Activated effector memory CD4-positive, alpha-beta T cell treated with anti-CD3 and anti-CD28 coated beads, Interleukin-2, amount 50 U/mL, for 16 hours (primary cell): ENCODE measurements at regions not wholly inside any gene's neighbourhood (a gene's known extent, or its start where the extent isn't known, plus 50 kb on each side); places are given as distances from the start of the nearest gene placed in this dataset.
"Not testable (repeated sequence)": the region's sequence is repeated elsewhere in the genome, so short reads cannot be mapped to it uniquely, and the experiment has no call there.

Experiments used
- DNase-seq: peaks from one replicate; pipeline ENCODE4 v3.0.0-alpha.2; 2020

DNA sequence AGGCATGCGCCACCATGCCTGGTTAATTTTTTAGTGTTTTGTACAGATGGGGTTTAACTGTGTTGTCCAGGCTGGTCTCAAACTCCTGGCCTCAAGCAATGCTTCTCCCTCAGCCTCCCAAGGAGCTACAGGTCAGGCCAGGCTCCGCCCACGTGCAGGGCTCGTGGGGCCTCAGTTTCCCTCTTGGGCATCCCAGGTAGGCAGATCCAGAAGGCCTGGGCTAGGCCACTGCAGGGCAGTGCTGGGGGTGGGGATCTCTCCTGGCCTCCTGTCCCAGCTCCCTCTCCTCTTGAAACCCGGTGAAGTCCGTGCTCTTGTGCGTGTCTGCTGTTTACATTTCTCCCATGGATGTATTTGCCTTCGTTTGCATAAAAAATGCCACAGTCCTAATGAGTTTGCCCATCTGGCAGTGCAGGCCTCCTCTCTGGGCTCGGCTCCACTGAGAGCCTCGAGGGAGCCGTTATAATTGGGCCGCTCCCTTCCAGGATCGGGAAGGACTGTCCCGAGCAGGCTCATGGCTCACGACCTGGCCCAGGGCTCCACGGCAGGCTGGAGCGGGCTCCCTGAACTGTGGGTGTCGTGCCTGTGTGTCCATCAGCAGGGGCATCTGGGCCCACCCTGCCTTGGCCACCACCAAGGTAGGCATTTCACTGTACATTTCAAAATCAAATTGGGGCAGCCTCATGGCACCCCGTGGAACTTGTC lies 52.6 kb upstream of the RUFY1 start:
- no peak for DNase-seq

DNA sequence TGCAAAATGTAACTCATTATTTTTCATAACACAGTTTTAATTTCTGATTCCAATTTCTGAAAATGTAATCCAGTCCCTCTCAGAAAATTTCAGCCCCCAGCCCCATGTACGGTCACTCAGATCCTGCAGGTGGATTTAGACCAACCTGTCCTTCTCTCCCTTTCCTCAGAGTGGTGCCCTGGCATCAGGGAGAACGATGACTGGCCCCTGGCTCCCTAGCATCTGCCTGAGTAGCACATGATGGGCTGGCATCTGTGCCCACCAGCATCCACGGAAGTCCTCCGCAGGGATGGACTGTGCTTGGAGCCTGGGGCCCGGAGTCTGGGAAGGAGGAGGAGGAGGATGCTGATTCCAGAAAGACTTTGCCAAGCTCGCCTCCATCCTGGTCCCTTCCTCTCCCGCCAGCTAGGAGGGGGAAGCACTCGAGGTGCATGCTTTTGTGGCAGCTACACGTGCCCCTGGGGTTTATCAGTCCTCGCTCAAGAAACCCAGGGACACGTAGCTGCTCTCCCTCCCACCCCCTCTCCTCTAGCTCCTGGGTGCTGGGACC lies 54.4 kb upstream of the RUFY1 start:
- DNase-seq = no peak

DNA sequence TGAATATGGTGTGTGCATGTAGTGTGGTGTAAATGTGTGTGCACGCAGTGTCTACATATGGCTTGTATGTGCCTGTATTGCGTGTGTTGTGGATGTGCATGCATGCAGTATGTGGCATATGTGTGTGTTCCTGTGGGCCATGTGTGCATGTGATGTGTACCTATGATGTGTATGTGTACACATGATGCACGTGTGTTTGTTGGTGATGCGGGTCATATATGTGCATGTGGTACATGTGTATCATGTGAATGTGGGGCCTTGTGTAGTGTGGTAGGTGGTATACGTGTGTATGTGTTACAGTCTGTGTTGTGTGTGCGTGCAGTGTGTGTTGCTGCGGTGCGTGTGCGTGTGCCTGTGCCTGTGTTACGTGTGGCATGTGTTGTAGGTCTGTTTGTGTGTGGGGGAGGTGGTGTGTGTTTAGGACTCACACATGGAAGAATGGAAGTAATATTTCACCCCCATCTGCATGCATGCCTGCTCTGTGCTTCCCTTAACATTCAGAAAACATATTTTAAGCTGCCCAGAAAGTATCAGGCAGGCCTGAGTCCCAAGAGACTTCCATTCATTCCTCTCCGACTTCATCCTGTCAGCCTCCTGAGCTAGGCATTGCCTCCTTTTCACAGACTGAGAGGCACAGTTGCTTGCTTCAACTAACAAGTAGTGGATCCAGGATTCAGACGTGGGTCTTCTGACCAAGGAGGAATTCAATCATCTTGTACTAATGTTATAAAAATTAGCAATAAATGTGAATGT lies 55.4 kb upstream of the RUFY1 start:
- DNase-seq = no peak

DNA sequence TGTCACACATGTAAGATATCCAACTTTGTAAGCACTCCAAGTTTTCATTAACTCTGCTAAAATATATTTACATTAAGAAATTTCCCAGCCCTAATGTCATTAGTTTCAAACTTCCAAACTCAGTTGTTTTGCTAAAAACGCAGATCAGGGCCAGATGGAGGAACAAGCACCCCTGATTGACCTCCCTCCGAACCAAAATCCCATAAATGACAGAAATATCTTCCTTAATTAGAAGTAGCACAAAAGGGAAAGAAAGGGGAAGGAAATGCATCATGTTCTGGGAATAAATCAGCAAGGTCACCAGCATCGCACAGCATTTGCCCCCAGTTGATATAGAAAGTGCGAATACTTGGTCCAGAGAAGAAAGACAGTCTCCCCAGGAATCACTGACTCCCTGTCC lies 61.4 kb upstream of the RUFY1 start:
- DNase-seq = no peak

DNA sequence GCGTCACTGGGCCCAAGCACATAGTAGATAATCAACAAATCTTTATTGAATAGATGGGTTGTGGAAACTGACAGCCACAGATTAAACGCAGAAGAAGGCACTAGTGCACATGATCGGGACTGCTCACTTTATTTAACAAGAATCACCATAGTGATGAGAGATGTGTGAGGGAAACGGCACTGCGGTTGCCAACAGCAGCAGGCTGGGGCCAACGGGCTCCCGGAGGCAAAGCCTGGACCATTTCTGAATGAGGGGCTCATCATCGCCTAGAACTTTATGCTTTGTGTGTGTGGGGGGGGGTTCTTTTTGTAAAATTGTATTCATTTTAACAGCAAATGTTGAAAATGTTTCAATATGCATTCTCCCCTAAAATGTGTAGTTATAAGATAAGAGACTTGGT lies 61.9 kb upstream of the RUFY1 start:
- DNase-seq = no peak

DNA sequence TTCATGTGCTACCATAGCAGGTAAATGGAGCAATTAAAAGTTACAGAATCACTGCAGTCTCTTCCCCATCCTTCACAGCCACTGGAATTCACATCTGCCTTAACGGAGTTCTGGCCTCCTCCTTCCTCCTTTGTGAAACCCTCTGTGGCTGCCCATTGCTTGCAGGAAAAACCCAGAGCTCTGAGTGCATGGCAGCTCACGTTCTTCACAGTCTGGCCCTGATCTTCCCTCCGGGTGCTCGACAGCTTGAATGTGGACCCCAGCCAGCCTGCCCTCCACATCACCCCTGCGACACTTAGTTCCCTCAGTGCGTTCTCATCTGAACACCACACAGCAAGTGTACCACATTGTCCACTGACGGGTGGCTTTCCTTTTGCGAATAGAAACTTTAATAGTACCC lies 63.2 kb upstream of the RUFY1 start:
- no peak for DNase-seq

DNA sequence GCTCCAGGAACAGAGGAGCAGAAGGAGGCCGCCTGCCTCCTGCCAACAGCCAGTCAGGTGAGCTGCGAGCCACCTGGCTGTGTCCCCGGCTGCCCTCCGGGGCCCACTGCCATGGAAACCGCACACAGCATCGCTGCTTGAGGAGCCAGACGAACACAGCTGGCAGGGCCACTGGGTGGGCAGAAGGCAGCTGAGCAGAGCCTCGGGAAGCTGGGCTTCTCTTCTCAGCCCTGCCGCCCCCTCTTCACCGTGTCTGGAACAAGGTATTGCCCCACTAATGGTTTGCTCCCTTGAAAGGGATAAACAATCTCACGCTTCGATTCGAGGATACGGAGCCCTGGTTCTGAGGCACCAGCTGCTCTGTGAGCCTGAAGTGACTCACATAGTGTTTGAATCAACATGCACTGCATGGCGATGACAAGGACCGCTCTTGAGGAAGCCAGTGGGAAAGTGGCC lies 63.7 kb upstream of the RUFY1 start:
- no peak for DNase-seq

DNA sequence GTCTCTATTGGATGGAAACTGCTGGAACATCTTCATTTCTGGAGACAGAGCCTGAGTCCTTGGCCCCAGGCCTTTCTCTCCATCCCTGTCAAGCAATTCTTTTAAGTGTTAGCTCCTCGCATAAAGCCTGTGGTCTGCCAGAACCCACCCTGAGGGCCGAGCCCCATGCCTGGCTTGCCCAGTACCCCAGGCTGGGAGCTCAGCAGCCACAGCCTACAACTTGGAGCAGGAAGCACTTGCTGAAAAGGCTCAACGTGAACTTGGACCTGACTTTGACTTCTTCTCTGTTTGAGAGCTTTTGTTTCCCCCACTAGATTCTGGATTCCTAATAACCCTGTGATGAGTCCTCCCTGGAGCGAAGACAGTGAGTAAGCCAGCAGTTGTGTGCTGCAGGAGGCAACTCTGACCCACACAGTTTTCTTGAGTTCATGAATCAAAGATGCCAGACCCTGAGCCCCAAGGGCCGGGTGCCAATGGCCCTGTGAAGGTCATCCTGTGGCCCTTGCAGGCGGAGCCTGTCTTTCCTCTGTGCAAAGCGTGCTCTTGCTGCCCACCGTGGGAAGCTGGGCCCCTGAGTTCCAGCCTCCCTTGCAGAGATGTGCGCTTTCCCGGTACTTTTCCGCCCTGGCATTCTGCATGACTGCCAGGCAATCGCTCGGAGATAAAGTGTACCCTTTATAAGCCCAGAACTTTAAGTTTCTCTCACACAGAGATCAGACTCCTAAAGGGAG lies 64.3 kb upstream of the RUFY1 start:
- DNase-seq = no peak

DNA sequence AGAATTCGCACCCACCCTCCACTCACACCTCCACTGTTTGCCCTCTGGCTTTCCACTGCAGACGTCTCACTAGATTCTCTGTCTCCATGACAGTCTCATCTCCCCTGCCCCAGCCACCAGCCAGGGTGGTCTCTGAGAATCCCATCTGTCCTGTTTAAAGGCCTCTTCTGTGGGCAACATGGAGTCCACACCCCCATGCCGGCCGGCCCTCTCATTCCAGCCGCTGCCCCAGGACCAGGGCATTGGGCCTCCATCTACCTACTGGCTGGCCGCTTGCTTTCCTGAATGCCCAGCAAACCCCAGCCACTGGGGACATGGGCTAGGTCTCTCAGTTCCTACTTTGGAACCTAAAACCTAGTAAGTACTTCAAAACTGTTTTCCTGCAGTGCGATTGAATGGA lies 65.6 kb upstream of the RUFY1 start:
- no peak for DNase-seq

DNA sequence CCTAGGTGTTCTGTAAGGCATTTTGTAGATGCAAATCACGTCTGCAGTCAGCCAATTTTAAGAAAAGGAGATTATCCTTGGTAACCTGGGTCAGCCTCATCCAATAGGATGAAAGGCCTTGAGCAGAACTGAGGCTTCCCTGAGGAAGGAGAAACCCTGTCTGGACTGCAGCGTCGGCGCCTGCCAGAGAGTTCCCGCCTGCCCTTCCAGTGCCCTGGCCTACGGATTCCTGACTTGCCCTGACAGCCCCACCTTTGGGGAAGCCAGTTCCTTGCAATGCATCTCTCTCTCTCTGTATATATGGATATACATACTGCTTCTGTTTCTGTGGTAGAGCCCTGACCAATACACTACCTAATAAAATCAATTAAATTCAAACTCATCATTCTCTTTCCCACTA lies 66.2 kb upstream of the RUFY1 start:
- no peak for DNase-seq

DNA sequence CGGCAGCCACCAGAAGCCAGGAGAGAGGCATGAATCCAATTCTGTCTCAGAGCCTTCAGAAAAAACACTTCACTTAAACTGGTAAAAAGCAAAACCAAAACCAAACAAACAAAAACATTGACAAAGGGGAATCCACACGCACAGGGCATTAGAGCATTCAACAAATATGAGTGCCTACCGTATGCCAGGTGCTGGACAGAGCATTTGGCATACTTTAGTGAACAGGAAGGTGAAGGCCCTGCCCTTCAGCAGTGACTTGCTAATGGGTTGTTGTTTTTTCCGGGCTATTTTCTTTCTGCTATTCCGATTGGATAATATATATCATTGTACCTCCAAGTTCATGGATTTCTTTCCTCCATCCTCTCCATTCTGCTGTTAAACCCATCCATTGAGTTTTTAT lies 71.7 kb upstream of the RUFY1 start:
- DNase-seq = no peak

DNA sequence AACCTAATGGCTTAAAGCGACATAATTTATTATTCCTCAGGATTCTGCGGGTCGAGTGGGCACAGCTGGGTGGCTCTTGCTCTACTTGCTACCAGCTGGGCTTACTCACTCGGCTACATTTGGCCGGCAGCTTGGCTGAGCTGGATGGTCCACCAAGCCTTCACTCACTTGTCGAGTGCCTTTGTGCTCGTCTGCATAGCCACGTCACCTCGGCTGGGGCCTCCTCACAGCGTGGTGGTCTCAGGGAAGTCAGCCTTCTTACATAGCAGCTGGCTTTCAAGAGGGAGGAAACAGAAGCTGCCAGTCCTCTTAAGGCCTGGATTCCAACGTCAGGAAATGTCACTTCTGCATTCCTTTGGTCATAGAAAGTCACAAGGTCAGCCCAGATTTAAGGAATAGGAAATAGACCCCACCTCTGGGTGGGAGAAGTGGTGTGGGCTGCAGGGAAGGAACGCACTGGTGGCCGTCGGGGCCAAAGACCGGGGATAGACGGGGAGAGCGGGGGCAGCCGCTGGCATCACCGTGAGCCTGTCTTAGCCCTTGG lies 75.1 kb upstream of the RUFY1 start:
- DNase-seq = no peak

DNA sequence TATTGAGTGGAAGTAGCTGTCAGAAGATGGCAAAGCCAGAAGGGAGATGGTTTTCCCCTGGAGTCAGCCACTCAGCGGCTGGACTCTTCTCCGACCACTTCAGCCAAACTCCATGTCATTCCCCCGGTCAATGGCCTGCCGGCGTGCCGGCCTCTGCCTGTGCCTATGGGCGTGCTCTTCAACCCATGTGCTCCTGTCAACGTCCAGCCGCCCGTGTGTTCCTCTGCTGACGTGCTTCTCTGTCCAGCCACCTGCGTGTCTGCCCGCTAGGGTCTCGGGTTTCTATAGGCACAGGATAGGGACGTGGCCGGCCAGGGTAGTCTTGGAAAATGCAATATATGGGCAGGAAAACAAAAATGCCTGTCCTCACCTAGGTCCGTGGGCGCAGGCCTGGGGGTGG lies 77.7 kb upstream of the RUFY1 start:
- no peak for DNase-seq

DNA sequence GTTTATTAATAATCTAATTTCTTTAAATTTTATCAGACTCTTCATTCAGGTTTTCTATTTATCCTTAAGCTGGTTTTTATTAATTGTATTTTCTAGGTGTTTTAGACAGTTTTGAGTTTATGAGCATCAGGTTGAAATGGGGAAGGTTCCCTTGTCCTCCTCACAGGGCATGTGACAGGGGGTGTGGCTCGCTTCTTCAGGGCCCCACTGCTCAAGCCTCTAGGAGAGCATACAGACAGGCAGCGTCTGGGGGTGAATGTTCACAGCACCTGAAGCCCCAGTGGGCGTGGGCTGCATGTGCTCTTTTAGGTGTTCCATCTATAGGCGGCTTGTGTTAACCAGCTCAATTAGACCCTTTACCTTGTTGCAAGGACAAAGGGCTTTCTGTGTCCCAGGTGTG lies 78.2 kb upstream of the RUFY1 start:
- DNase-seq = no peak

DNA sequence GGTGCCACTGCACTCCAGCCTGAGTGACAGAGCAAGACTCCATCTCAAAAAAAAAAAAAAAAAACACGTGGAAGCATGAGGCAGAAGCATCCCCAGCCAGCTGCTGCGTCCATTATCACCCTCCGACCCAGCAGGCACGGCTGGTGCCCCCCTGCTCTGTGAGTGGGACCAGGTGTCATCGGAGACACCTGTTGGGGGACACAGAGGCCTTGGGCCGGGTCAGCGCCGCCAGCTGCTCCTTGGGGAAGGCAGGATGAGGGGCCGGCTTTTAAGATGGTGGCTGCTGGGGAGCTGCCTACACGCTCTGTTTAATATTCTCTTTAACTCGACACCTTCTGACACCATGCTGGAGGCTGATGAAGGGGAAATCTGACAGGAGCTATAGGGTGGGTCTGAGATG lies 80.2 kb upstream of the RUFY1 start:
- no peak for DNase-seq

DNA sequence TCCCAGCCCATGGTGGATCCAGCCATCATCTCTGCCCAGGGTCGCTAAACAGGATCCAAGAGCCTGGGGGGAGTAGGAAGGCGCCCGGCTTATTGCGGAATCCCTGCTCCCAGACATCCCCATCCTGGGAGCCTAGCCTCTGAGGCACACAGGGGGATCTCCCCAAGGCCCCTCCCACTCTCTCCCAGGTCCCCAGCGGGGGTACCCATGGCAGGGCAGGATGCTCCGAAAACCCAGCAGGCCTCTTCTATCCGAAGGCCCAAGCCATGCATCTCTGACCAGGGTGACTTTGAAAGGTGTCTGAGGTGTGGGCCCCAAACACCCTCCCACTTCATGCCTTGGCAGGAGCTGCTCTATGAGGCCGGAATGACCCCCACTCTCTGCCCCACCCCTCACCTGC lies 81.7 kb upstream of the RUFY1 start:
- DNase-seq = no peak

DNA sequence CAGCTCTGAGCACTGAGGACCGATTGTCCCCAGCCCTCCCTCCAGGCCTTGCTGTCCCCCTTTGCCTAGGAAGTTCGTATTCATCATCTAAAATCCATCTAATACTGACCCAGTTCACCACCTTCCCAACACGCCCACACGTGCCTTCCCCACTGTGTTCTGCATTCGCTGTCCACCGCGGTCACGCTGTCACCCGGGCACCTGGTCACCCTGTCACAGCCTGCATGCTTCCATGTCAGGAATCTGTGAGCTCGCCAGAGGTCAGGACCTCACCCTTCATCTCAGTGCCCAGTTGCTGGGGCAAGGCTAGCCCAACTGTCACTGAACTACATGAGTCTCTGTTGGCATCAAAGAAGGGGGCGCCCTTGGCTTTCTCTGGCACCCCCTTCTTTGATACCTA lies 82.9 kb upstream of the RUFY1 start:
- no peak for DNase-seq

DNA sequence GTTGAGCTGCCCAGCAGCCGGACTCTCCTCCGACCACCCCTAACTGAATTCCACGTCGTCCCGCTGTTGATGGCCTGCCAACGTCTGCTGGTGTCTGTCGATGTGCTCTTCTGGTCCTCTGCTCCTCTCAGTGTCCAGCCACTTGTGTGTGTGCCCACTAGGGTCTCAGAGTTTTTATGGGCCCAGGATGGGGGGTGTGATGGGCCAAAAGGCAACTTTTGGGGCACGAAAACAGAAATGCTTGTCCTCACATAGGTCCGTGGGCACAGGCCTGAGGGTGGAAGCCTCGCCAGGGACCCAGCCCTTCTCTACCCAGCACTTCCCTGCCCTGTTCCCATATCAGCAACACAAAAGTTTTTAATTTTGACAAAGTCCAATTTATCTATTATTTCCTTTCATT lies 85.7 kb upstream of the RUFY1 start:
- no peak for DNase-seq

DNA sequence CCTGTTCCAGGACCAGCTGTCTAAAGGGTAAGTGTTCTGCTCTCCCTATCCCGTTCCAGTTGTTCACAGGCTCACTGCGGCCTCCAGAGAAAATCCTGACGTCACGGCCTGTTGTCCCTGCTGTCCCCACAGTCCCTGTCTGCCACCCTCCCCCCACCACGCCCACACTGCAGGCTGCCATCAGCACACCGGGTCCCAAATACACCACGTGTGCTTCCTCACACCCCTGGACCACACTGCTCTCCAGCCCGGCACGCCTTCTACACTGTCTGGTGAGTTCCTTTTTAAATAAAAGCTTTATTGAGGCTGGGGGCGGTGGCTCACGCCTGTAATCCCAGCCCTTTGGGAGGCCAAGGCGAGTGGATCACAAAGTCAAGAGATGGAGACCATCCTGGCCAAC lies 88.3 kb upstream of the RUFY1 start:
- DNase-seq = no peak

DNA sequence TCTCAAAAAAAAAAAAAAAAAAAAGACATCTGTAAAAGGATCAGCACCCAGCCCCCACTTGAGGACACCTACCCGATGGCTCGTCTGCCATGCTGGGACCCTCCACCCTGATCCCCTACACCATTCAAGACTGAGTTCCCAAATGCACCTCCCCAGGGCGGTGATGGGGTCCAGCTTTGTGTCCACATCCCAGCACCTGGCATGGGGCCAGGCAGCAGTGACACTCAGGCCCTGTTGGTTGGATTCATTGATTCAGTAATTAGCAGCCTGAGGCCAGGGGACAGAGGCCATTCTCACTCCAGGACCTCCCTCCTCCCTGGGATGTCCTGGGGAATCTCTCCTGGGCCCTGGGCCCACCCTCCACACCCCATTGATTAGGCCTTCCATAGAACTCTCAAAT lies 88.8 kb upstream of the RUFY1 start:
- DNase-seq = no peak

DNA sequence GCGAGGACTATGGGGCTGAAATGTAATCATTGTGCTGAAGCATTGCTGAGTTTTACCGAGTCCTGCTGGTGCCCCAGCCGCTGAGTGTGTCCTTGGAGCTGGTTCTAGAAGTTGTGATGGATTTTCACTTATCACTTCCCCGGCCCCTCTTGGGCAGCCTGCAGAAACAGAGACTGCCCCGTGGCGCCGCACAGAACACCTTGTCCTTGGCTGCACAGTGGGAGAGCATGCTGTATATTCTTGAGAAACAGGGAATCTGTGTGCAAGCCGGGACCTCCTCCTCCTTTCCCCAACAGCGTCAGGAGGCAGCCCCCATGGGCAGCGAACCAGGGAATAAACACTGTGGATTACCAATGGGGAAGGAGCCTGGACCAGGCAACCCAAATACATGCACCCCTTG lies 90.6 kb upstream of the RUFY1 start:
- DNase-seq = no peak

DNA sequence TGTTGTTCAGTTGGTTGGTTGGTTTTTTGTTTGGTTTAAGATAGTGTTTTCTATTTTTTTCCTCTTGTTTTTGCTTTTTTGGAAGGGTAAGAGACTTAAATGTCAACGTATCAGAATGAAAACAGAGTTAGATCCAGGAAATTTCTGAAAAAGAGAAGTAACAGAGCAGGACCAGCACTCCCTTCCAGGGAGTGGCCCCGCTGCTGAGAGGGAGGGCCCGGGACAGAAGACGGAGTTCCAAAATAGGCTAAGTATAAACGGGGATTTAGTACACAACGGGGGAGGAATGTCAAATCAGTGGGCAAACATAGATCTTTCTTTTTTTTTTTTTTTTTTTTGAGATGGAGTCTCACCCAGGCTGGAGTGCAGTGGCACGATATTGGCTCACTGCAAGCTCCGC lies 92.7 kb upstream of the RUFY1 start:
- DNase-seq = no peak

DNA sequence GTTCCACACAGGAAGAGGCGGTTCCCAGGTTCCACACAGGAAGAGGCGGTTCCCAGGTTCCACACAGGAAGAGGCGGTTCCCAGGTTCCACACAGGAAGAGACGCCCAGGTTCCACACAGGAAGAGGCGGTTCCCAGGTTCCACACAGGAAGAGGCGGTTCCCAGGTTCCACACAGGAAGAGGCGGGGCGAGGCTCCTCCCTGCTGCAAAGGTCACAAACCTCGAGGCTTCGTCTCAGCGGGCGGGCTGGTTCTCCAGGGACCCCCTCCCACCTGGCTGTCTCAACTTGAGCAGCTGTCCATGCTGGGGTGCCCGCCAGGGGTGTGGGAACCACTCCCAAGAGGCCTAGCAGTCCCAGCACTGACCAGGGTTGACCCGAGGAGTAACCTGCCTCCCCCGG lies 94.3 kb upstream of the RUFY1 start:
- DNase-seq = not testable (repeated sequence)

DNA sequence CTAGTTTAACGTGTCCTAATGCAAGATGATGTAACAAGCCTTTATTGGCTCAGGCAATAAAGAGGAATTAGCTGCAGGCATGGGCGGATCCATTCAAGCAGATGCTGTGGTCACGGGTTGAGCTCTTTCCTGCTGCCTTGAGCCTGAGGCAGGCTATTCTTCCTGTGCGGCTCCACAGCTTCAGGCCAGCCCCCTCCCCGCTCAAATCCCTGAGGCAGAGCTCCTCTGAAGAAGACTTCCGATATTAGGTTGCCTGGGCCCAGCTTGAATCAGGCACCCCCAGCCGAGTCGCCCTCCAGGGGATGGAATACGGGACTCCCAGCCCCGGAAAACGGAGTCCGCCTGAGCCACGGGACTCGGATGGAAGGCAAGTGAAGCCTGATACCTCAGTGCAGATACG lies 95.0 kb upstream of the RUFY1 start:
- DNase-seq = no peak
